ENCODE measurements at regions not wholly inside any gene's neighbourhood (a gene's known extent, or its start where the extent isn't known, plus 50 kb on each side); places are given as distances from the start of the nearest gene placed in this dataset.

- WGBS (ENCODE audit: insufficient coverage, low coverage, missing lambda C conversion rate) = under 1% methylated on average over 14 of the region's 14 CpGs
- peak overlapping the region; percentile 79 for H3K27ac ChIP-seq (ENCODE audit: extremely low read depth, low read depth, low read length)
- H4K20me1 ChIP-seq (replicated peaks; ENCODE audit: control insufficient read depth, insufficient read depth, low read length) = no peaks in the 10 kb centered on the region
- no TSS peak for BruUV-seq (replicated peaks)
- H3K9ac ChIP-seq (ENCODE audit: insufficient read depth in 1 of 2, low read depth in 2 of 2, low read length in 2 of 2) = peak overlapping the region; percentile 40 to 57; a peak in 3 of 4 replicates
- H3K36me3 ChIP-seq (ENCODE audit: control insufficient read depth, insufficient read depth, low read length) = no peaks in the 10 kb centered on the region
- peak overlapping the region; percentile 75 for H2AFZ ChIP-seq (ENCODE audit: low read depth, low read length)
- in situ Hi-C loops (cut with MboI) (loop anchor here (5.0 kb wide), 1 partner anchor 162 kb away; no protein-coding TSS in a partner anchor), intact Hi-C loops (cut with micrococcal nuclease) (loop anchor here (1.0 to 10.0 kb wide), 7 partner anchors 19 to 619 kb away; partner anchors contain the start of gene ID2)
- H3K9me1 ChIP-seq (ENCODE audit: control insufficient read depth, insufficient read depth, low read length) = no peaks in the 10 kb centered on the region
- POLR2A ChIA-PET = interaction anchor here (0.7 to 2.5 kb wide), 11 partner anchors 12 to 186 kb away, joined by 3 to 42 read pairs (median 4); partner anchors contain the start of gene ID2
- no peak overlapping the region for H3K4me3 ChIP-seq
- H3K9me3 ChIP-seq (replicated peaks; ENCODE audit: control insufficient read depth, insufficient read depth, low read depth, low read length) = no peaks in the 10 kb centered on the region
- ATAC-seq (peak; percentile 96), DNase-seq (ENCODE audit: extremely low read depth in 1 of 4, low spot score in 3 of 4) (peak; percentile 94 to 97 (median 95)), FAIRE-seq (peak; percentile 100)
- peaks cover 20 to 24% of the 10 kb centered on the region in 2 experiments for H3K4me1 ChIP-seq (replicated peaks in 1 of 2; ENCODE audit: control insufficient read depth in 2 of 2, insufficient read depth in 2 of 2, low read length in 2 of 2)
- H3K27me3 ChIP-seq (ENCODE audit: control insufficient read depth in 2 of 2, insufficient read depth in 2 of 2, low read length in 2 of 2) = no peaks in the 10 kb centered on the region; a peak in 1 of 5 replicates
- peak overlapping the region; percentile 74 for H3K4me2 ChIP-seq (ENCODE audit: insufficient read depth, low read length)
- CTCF ChIA-PET (ENCODE audit: low intra/inter-chr PET ratio) = interaction anchor here (0.7 to 3.9 kb wide), 5 partner anchors 137 to 510 kb away, joined by 3 to 41 read pairs (median 4); no protein-coding TSS in a partner anchor
- no peaks in the 10 kb centered on the region for H3K79me2 ChIP-seq (ENCODE audit: control insufficient read depth, insufficient read depth, low read length)
- peak; percentile 86 for TF ChIP-seq MECOM (CRISPR knock-in tag; IDR thresholded peaks at IDR 0.05)
- peak; percentile 50; the same call in 1 of the 2 replicates for TF ChIP-seq FOXM1 (IDR thresholded peaks at IDR 0.05; ENCODE audit: low read depth)
- no peak for TF ChIP-seq FOXM1 (CRISPR knock-in tag; IDR thresholded peaks at IDR 0.05; ENCODE audit: low read depth)
- peak; percentile 45 for TF ChIP-seq PKNOX1 (IDR thresholded peaks at IDR 0.05)
- no peak for TF ChIP-seq PHF20 (IDR thresholded peaks at IDR 0.05; ENCODE audit: partially characterized antibody)
- no peak for TF ChIP-seq ZNF184 (CRISPR knock-in tag; IDR thresholded peaks at IDR 0.05)
- TF ChIP-seq, protein P1, sequence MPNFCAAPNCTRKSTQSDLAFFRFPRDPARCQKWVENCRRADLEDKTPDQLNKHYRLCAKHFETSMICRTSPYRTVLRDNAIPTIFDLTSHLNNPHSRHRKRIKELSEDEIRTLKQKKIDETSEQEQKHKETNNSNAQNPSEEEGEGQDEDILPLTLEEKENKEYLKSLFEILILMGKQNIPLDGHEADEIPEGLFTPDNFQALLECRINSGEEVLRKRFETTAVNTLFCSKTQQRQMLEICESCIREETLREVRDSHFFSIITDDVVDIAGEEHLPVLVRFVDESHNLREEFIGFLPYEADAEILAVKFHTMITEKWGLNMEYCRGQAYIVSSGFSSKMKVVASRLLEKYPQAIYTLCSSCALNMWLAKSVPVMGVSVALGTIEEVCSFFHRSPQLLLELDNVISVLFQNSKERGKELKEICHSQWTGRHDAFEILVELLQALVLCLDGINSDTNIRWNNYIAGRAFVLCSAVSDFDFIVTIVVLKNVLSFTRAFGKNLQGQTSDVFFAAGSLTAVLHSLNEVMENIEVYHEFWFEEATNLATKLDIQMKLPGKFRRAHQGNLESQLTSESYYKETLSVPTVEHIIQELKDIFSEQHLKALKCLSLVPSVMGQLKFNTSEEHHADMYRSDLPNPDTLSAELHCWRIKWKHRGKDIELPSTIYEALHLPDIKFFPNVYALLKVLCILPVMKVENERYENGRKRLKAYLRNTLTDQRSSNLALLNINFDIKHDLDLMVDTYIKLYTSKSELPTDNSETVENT (CRISPR knock-in tag; IDR thresholded peaks at IDR 0.05) = peak; percentile 17; the same call in 1 of the 2 replicates
- no peak for TF ChIP-seq CHD4 (IDR thresholded peaks at IDR 0.05; ENCODE audit: insufficient read depth, insufficient replicate concordance, low read depth, low read length, poor library complexity, severe bottlenecking)
- TF ChIP-seq, protein P2, sequence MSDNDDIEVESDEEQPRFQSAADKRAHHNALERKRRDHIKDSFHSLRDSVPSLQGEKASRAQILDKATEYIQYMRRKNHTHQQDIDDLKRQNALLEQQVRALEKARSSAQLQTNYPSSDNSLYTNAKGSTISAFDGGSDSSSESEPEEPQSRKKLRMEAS (CRISPR knock-in tag; IDR thresholded peaks at IDR 0.05) = peak; percentile 91
- TF ChIP-seq EGR1 (conservative IDR thresholded peaks at IDR 0.05) = peak; percentile 86
- peak; percentile 73 for TF ChIP-seq POLR2AphosphoS5 (IDR thresholded peaks at IDR 0.05; ENCODE audit: control insufficient read depth, insufficient read depth, low read depth, low read length)
- no peak for TF ChIP-seq ZSCAN32 (CRISPR knock-in tag; IDR thresholded peaks at IDR 0.05)
- no peak for TF ChIP-seq BCL6 (CRISPR knock-in tag; IDR thresholded peaks at IDR 0.05)
- peak in 2 of 3 experiments; percentile 70 to 84 for TF ChIP-seq YY1 (IDR thresholded peaks at IDR 0.05; ENCODE audit: borderline replicate concordance in 1 of 3, control insufficient read depth in 1 of 3, extremely low read depth in 1 of 3, insufficient read depth in 3 of 3, insufficient read length in 1 of 3, insufficient replicate concordance in 2 of 3, low read depth in 1 of 3, low read length in 2 of 3)
- TF ChIP-seq CTBP1 (IDR thresholded peaks at IDR 0.05; ENCODE audit: borderline replicate concordance) = peak; percentile 90
- TF ChIP-seq NCOR1 (IDR thresholded peaks at IDR 0.05) = peak; percentile 90
Measured at GRCh38 chr2:8525582-8526402, 156.1 kb upstream of the ID2 start.

All from K562 (cell line).